T-cell (primary cell): ENCODE measurements at regions not wholly inside any gene's neighbourhood (a gene's known extent, or its start where the extent isn't known, plus 50 kb on each side); places are given as distances from the start of the nearest gene placed in this dataset.

Experiments
- ATAC-seq, 4 experiments: fragments of 200-7000 bp in 3 of 4; fragments of 150-1000 bp in 1 of 4; cut with Tn5 transposase; replicated peaks in 1 of 4; 1 replicate in 3 of 4; 2 replicates in 1 of 4; pipeline ENCODE4 v1.10.0; 2021; ENCODE audit warnings: moderate library complexity in 3 of 4, mild to moderate bottlenecking in 2 of 4, moderate number of reproducible peaks in 1 of 4
- CTCF ChIA-PET, 2 donors: fragments of 300-600 bp; sonication (Branson Sonifier 250); formaldehyde crosslinking; loops; one replicate each; lab custom pipeline; 2022; ENCODE audit warnings: antibody characterized with exemption in 2 of 2; lab: Charles Lee
- POLR2A ChIA-PET, 2 donors: fragments of 300-600 bp; sonication (Branson Sonifier 250); formaldehyde crosslinking; loops; one replicate each; lab custom pipeline; 2022; ENCODE audit warnings: antibody characterized with exemption in 2 of 2; lab: Charles Lee
- DNase-seq, 35 experiments: peaks; one replicate each; pipeline versions ENCODE4 v3.0.0 to v3.0.0-alpha.2; 2013 to 2023
- H3K27ac ChIP-seq: one replicate; pipeline ENCODE4 v1.5.1; 2013; ENCODE audit warnings: low read length
- H3K27me3 ChIP-seq, 2 experiments: replicated peaks in 1 of 2; 1 replicate in 1 of 2; 2 replicates in 1 of 2; pipeline versions ENCODE4 v1.6.1 to v1.7.0; 2013; ENCODE audit warnings: low read length in 1 of 2, mixed read lengths in 1 of 2; ENCODE audit not compliant: control insufficient read depth in 2 of 2, insufficient read depth in 2 of 2; ENCODE audit errors: extremely low read depth in 1 of 2
- H3K36me3 ChIP-seq, 2 donors: 1 replicate in 1 of 2; 2 replicates in 1 of 2; pipeline versions ENCODE4 v1.6.1 to v1.7.0; 2013; ENCODE audit warnings: low read length in 1 of 2; ENCODE audit not compliant: control insufficient read depth in 2 of 2, insufficient read depth in 1 of 2; ENCODE audit errors: extremely low read depth in 1 of 2
- H3K4me1 ChIP-seq, 2 experiments: 1 replicate in 1 of 2; 2 replicates in 1 of 2; pipeline versions ENCODE4 v1.6.1 to v1.7.0; 2013; ENCODE audit warnings: low read length in 2 of 2, mixed read lengths in 1 of 2; ENCODE audit not compliant: insufficient read depth in 2 of 2, control insufficient read depth in 1 of 2; ENCODE audit errors: extremely low read depth in 1 of 2
- H3K4me3 ChIP-seq, 2 donors: 1 replicate in 1 of 2; 2 replicates in 1 of 2; pipeline versions ENCODE4 v1.5.1 to v1.7.0; 2013; ENCODE audit warnings: mild to moderate bottlenecking in 2 of 2, low read length in 1 of 2, moderate library complexity in 1 of 2; ENCODE audit not compliant: control insufficient read depth in 1 of 2; ENCODE audit errors: extremely low read depth in 1 of 2
- H3K9me3 ChIP-seq: 2 replicates; pipeline ENCODE4 v1.7.0; 2013
- H3K27ac Mint-ChIP-seq, 2 donors: one replicate each; pipeline ENCODE4 v1.8.0; 2020 to 2021; ENCODE audit warnings: mild to moderate bottlenecking in 2 of 2, mixed read lengths in 2 of 2
- H3K27me3 Mint-ChIP-seq, 2 donors: one replicate each; pipeline ENCODE4 v1.8.0; 2021 to 2022; ENCODE audit warnings: mixed read lengths in 2 of 2
- H3K36me3 Mint-ChIP-seq: one replicate; pipeline ENCODE4 v1.8.0; 2021; ENCODE audit warnings: mixed read lengths
- H3K4me1 Mint-ChIP-seq, 3 donors: one replicate each; pipeline ENCODE4 v1.8.0; 2020 to 2022; ENCODE audit warnings: mixed read lengths in 3 of 3, mild to moderate bottlenecking in 1 of 3
- H3K4me3 Mint-ChIP-seq, 3 donors: one replicate each; pipeline ENCODE4 v1.8.0; 2020 to 2022; ENCODE audit warnings: mild to moderate bottlenecking in 3 of 3, mixed read lengths in 3 of 3, moderate library complexity in 3 of 3
- H3K9me3 Mint-ChIP-seq, 3 donors: one replicate each; pipeline ENCODE4 v1.8.0; 2020 to 2022; ENCODE audit warnings: mixed read lengths in 3 of 3
- WGBS: methylation state at CpG from one replicate; pipeline ENCODE4 v1.1.5; 2013; ENCODE audit warnings: missing lambda C conversion rate; ENCODE audit not compliant: insufficient coverage; 5-methylcytosine and 5-hydroxymethylcytosine counted together

DNA sequence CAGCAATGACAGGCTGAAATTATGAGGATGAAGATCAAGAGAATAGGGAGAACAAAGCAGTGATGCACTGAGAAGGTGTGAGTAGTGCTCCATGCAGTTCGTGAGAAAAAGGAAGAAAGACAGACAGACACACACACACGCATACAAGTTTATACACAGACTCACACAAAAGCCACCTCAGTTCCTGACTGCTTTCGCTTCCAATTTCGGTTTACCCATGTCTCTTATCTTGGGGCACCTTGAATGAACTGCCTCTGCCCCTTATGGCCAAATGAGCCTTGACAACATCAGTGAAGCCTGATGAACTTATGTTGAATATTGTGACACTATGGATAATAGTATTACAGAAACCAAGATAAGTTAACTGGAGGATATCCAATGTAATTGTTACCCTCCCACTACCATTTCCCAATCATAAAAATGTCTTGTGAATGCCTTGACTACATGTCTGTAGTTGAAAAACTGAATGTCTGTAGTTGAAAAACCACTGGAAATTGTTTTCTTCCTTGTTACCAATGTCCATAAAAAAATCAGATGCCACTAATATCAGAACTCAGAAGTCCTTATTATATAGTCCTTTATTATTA, 380.4 kb upstream of the DDHD1 start:
- Histone ChIP-seq H3K36me3 (no peaks in the 10 kb centered on the region), H3K4me1 (no peaks in the 10 kb centered on the region), H3K27me3 (no peaks in the 10 kb centered on the region), H3K27ac (no peak overlapping the region), H3K9me3 (no peaks in the 10 kb centered on the region), H3K4me3 (no peak overlapping the region)
- Mint-ChIP-seq H3K4me1 (no peaks in the 10 kb centered on the region), H3K27me3 (no peaks in the 10 kb centered on the region), H3K9me3 (peaks cover 0 to 3% (median 0%) of the 10 kb centered on the region in 3 donors), H3K4me3 (no peak overlapping the region), H3K27ac (no peak overlapping the region), H3K36me3 (no peaks in the 10 kb centered on the region)
- ChIA-PET POLR2A (no interaction called here), CTCF (no interaction called here)
- no peak for DNase-seq
- no peak for ATAC-seq
- no CpG with 5 or more reads among the region's 4 CpGs for WGBS

GRCh38 chr14:53532853-53533252, 379.7 kb upstream of the DDHD1 start:
- Mint-ChIP-seq H3K36me3 (no peaks in the 10 kb centered on the region), H3K4me3 (no peak overlapping the region), H3K27me3 (no peaks in the 10 kb centered on the region), H3K4me1 (no peaks in the 10 kb centered on the region), H3K27ac (no peak overlapping the region), H3K9me3 (peaks cover 0 to 3% (median 0%) of the 10 kb centered on the region in 3 donors)
- no CpG with 5 or more reads among the region's 6 CpGs for WGBS
- Histone ChIP-seq H3K27ac (no peak overlapping the region), H3K4me1 (no peaks in the 10 kb centered on the region), H3K27me3 (no peaks in the 10 kb centered on the region), H3K4me3 (no peak overlapping the region), H3K9me3 (no peaks in the 10 kb centered on the region), H3K36me3 (no peaks in the 10 kb centered on the region)
- ATAC-seq (no peak), DNase-seq (no peak)
- CTCF ChIA-PET = no interaction called here
- POLR2A ChIA-PET = no interaction called here

DNA sequence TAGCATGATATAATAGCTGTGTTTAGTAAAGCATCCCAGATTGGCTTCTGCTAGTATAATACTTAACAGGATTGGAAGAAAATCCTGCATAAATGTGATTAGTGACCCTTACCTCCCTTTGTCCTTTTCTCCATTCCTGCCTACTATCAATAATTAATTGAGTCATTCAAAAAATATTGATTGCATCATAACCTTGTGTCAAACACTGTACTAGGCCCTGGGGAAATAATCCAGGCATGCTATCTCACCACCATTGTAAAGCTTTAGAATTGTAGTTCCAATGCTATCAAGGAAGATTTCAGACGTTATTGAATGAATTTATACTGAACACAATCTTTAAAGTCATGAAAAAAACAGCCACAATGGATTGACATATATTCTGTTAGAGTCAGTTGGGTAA, 378.6 kb upstream of the DDHD1 start:
- Histone ChIP-seq H3K9me3 (no peaks in the 10 kb centered on the region), H3K27me3 (no peaks in the 10 kb centered on the region), H3K4me3 (no peak overlapping the region), H3K27ac (no peak overlapping the region), H3K4me1 (no peaks in the 10 kb centered on the region), H3K36me3 (no peaks in the 10 kb centered on the region)
- ChIA-PET POLR2A (no interaction called here), CTCF (no interaction called here)
- Mint-ChIP-seq H3K4me3 (no peak overlapping the region), H3K36me3 (no peaks in the 10 kb centered on the region), H3K9me3 (peaks cover 0 to 5% (median 3%) of the 10 kb centered on the region in 3 donors), H3K27me3 (no peaks in the 10 kb centered on the region), H3K4me1 (no peaks in the 10 kb centered on the region), H3K27ac (no peak overlapping the region)
- DNase-seq = no peak
- ATAC-seq = no peak
- WGBS = no CpG with 5 or more reads among the region's 1 CpG

DNA sequence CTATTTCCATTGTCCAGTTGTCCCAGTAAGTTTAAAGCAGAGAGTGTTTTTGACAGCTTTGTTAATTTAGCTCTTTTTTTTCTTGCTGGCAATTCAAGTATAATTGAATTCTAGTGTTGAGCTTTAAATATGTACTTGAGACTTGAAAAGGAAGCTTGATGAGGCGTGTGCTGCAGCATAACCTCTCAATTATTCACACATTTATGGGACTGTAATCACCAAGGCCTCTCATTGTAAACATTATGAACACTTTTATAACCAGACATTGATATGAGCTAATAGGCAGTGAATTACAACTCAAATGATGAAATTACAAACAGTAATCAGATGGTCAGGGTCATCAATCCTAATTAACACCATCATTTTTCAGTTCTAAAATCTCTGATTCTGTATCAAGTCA, 378.0 kb upstream of the DDHD1 start:
- H3K9me3 Mint-ChIP-seq = peaks cover 0 to 8% (median 3%) of the 10 kb centered on the region in 3 donors

DNA sequence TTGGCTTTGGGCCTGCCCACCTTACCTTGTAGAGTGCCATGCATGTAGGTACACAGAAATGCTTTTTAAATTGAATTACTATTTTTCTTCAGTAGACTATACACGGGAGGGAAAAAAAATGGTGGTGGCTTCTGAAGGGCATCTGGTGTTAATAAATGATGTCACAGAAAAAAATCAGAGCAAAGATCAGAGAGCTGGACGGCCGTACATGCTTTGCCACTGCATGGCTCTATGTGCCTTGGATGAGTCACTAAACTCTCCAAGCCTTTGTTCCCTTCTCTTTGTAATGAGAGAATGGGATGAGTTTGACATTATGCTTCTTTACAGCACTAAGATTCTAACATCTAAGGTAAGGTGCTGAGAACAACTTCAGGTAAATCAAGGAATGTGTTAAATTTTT, 376.4 kb upstream of the DDHD1 start:
- no peak for ATAC-seq
- DNase-seq = no peak
- Mint-ChIP-seq H3K4me1 (no peaks in the 10 kb centered on the region), H3K27me3 (no peaks in the 10 kb centered on the region), H3K36me3 (no peaks in the 10 kb centered on the region), H3K4me3 (no peak overlapping the region), H3K9me3 (peaks cover 0 to 8% (median 3%) of the 10 kb centered on the region in 3 donors), H3K27ac (no peak overlapping the region)
- Histone ChIP-seq H3K9me3 (no peaks in the 10 kb centered on the region), H3K4me1 (no peaks in the 10 kb centered on the region), H3K27me3 (no peaks in the 10 kb centered on the region), H3K4me3 (no peak overlapping the region), H3K36me3 (no peaks in the 10 kb centered on the region), H3K27ac (no peak overlapping the region)
- ChIA-PET CTCF (interaction anchor here in 1 of 2 donors (0.6 kb wide), 1 partner anchor 1271 kb away, joined by 5 read pairs; no protein-coding TSS in a partner anchor), POLR2A (no interaction called here)
- WGBS = no CpG with 5 or more reads among the region's 3 CpGs

More for the DNA sequence above, 378.0 kb upstream of the DDHD1 start:
- ChIA-PET CTCF (no interaction called here), POLR2A (no interaction called here)
- no peak for ATAC-seq
- H3K4me1 ChIP-seq = no peaks in the 10 kb centered on the region
- H3K36me3 Mint-ChIP-seq = no peaks in the 10 kb centered on the region
- H3K27me3 Mint-ChIP-seq = no peaks in the 10 kb centered on the region
- no peaks in the 10 kb centered on the region for H3K4me1 Mint-ChIP-seq
- H3K4me3 ChIP-seq = no peak overlapping the region
- no peak for DNase-seq
- no peak overlapping the region for H3K27ac ChIP-seq
- H3K4me3 Mint-ChIP-seq = no peak overlapping the region
- WGBS = no CpG with 5 or more reads among the region's 1 CpG
- H3K27ac Mint-ChIP-seq = no peak overlapping the region
- H3K36me3 ChIP-seq = no peaks in the 10 kb centered on the region
- no peaks in the 10 kb centered on the region for H3K9me3 ChIP-seq
- no peaks in the 10 kb centered on the region for H3K27me3 ChIP-seq

GRCh38 chr14:53528185-53528671, 375.1 kb upstream of the DDHD1 start:
- WGBS = no CpG with 5 or more reads among the region's 2 CpGs
- Mint-ChIP-seq H3K27ac (no peak overlapping the region), H3K27me3 (no peaks in the 10 kb centered on the region), H3K4me3 (no peak overlapping the region), H3K4me1 (no peaks in the 10 kb centered on the region), H3K36me3 (no peaks in the 10 kb centered on the region), H3K9me3 (peaks cover 0 to 8% (median 3%) of the 10 kb centered on the region in 3 donors)
- POLR2A ChIA-PET = no interaction called here
- Histone ChIP-seq H3K9me3 (no peaks in the 10 kb centered on the region), H3K27ac (no peak overlapping the region), H3K4me1 (no peaks in the 10 kb centered on the region), H3K4me3 (no peak overlapping the region), H3K36me3 (no peaks in the 10 kb centered on the region), H3K27me3 (no peaks in the 10 kb centered on the region)
- no peak for DNase-seq
- ATAC-seq = no peak
- CTCF ChIA-PET = no interaction called here

- CTCF ChIA-PET = no interaction called here
- no peaks in the 10 kb centered on the region for H3K4me1 ChIP-seq
- POLR2A ChIA-PET = no interaction called here
- ATAC-seq = no peak
- no peaks in the 10 kb centered on the region for H3K9me3 ChIP-seq
- Mint-ChIP-seq H3K27me3 (no peaks in the 10 kb centered on the region), H3K4me1 (no peaks in the 10 kb centered on the region), H3K27ac (no peak overlapping the region), H3K9me3 (peaks cover 4 to 12% (median 10%) of the 10 kb centered on the region in 3 donors), H3K36me3 (no peaks in the 10 kb centered on the region), H3K4me3 (no peak overlapping the region)
- DNase-seq = no peak
- no peaks in the 10 kb centered on the region for H3K36me3 ChIP-seq
- no peaks in the 10 kb centered on the region for H3K27me3 ChIP-seq
- 75% methylated on average over 3 of the region's 3 CpGs for WGBS
- no peak overlapping the region for H3K27ac ChIP-seq
- H3K4me3 ChIP-seq = no peak overlapping the region
Measured at GRCh38 chr14:53526200-53526599, 373.1 kb upstream of the DDHD1 start.
